ENCODE measurements at regions not wholly inside any gene's neighbourhood (a gene's known extent, or its start where the extent isn't known, plus 50 kb on each side); places are given as distances from the start of the nearest gene placed in this dataset.

- TF ChIP-seq CTCF (IDR thresholded peaks at IDR 0.05): no peak
- no peak for TF ChIP-seq POLR2A (IDR thresholded peaks at IDR 0.05)
Measured at GRCh38 chr14:81686512-81686911, 152.9 kb upstream of the SEL1L start.

Data from ovary (tissue), 3 donors.